ENCODE measurements at regions not wholly inside any gene's neighbourhood (a gene's known extent, or its start where the extent isn't known, plus 50 kb on each side); places are given as distances from the start of the nearest gene placed in this dataset.

DNA sequence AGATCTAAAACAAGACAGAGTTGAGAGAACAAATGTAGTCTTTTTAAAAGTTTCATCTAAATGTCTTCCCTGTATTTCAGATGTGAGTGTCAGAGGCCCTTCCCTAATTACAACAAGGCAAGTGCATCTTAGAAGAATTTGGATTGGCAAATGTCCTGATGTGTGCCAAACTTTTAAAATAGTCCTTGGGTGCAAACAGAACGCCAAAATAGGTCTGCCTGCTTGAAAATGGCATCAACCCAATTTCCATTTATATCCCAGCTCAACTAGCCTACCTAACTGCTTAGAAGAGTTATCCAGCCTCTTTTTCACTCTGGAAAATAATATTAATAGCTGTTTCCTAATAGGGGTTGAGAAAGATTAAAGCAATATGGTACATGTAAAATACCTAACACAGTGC lies 311.8 kb upstream of the ARRDC4 start:
- TF ChIP-seq, protein P1, sequence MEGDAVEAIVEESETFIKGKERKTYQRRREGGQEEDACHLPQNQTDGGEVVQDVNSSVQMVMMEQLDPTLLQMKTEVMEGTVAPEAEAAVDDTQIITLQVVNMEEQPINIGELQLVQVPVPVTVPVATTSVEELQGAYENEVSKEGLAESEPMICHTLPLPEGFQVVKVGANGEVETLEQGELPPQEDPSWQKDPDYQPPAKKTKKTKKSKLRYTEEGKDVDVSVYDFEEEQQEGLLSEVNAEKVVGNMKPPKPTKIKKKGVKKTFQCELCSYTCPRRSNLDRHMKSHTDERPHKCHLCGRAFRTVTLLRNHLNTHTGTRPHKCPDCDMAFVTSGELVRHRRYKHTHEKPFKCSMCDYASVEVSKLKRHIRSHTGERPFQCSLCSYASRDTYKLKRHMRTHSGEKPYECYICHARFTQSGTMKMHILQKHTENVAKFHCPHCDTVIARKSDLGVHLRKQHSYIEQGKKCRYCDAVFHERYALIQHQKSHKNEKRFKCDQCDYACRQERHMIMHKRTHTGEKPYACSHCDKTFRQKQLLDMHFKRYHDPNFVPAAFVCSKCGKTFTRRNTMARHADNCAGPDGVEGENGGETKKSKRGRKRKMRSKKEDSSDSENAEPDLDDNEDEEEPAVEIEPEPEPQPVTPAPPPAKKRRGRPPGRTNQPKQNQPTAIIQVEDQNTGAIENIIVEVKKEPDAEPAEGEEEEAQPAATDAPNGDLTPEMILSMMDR (IDR thresholded peaks at IDR 0.05; ENCODE audit: poor library complexity, severe bottlenecking): no peak
- H3K4me3 ChIP-seq (ENCODE audit: severe bottlenecking): no peak overlapping the region
- H3K36me3 ChIP-seq (ENCODE audit: low read depth): no peaks in the 10 kb centered on the region
- ATAC-seq (ENCODE audit: low read depth) (no peak), DNase-seq (ENCODE audit: low spot score) (no peak)
- no peaks in the 10 kb centered on the region for H3K9me3 ChIP-seq (ENCODE audit: severe bottlenecking)
- H3K27ac ChIP-seq (ENCODE audit: poor library complexity, severe bottlenecking): no peak overlapping the region
- H3K27me3 ChIP-seq (ENCODE audit: insufficient read depth, poor library complexity, severe bottlenecking): peaks cover 15% of the 10 kb centered on the region
- no peaks in the 10 kb centered on the region for H3K4me1 ChIP-seq (ENCODE audit: insufficient read depth, poor library complexity, severe bottlenecking)

DNA sequence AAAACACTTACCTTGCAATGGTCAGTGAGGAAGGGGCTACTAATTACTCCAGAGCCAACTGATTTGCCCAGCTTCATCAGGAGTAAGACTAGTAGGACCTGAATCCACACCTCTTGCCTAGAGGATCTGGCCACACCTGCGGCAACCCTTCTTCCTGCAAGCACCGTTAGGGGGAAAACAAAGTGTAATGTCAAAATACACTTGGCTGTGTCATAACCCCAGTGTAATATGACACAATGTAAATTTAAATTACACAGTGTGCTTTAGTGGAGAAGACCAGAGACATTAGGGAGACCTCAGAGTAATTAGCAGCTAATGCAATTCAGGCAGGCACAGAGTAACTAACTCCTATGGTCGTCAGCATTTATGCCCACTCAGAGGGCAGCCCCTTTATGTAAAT lies 308.5 kb upstream of the ARRDC4 start:
- TF ChIP-seq, protein P1 (IDR thresholded peaks at IDR 0.05; ENCODE audit: poor library complexity, severe bottlenecking): no peak
- H3K4me3 ChIP-seq (ENCODE audit: severe bottlenecking): no peak overlapping the region

DNA sequence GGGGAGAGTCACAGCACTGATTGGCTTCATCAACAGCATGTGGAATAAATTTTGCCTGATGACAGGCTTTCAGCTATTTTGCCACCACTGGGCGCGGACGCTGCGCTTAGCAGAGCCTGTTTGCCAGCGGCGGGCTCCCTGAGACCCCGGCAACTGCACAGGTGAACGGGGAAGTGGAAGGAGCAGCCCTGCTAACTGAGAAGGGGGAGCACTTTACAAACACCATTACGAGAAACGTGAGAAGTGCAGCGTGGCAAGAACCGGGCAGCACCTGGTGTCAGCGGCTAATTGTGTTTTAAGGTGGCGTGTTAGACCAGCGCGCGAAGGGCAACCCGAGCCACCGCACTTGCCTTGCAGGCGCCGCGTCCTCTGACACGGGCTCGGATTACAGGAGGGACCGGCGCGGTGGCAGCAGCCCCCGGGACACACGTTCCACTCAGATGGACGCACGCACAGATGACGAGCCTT lies 307.8 kb upstream of the ARRDC4 start:
- no peak overlapping the region for H3K27ac ChIP-seq (ENCODE audit: poor library complexity, severe bottlenecking)
- H3K36me3 ChIP-seq (ENCODE audit: low read depth): no peaks in the 10 kb centered on the region
- H3K4me3 ChIP-seq (ENCODE audit: severe bottlenecking): no peak overlapping the region
- DNase-seq (ENCODE audit: low spot score) (no peak), ATAC-seq (ENCODE audit: low read depth) (peak; percentile 26; the same call in 1 of the 3 replicates)
- no peaks in the 10 kb centered on the region for H3K9me3 ChIP-seq (ENCODE audit: severe bottlenecking)
- H3K27me3 ChIP-seq (ENCODE audit: insufficient read depth, poor library complexity, severe bottlenecking): peaks cover 39% of the 10 kb centered on the region
- TF ChIP-seq, protein P1 (IDR thresholded peaks at IDR 0.05; ENCODE audit: poor library complexity, severe bottlenecking): no peak
- no peaks in the 10 kb centered on the region for H3K4me1 ChIP-seq (ENCODE audit: insufficient read depth, poor library complexity, severe bottlenecking)

More for the DNA sequence above, 308.5 kb upstream of the ARRDC4 start:
- Histone ChIP-seq H3K27ac (ENCODE audit: poor library complexity, severe bottlenecking) (no peak overlapping the region), H3K36me3 (ENCODE audit: low read depth) (no peaks in the 10 kb centered on the region), H3K9me3 (ENCODE audit: severe bottlenecking) (no peaks in the 10 kb centered on the region), H3K4me1 (ENCODE audit: insufficient read depth, poor library complexity, severe bottlenecking) (no peaks in the 10 kb centered on the region), H3K27me3 (ENCODE audit: insufficient read depth, poor library complexity, severe bottlenecking) (peaks cover 39% of the 10 kb centered on the region)
- ATAC-seq (ENCODE audit: low read depth) (0 out of 3 replicates have a peak, but pooled peaks have one; percentile 17), DNase-seq (ENCODE audit: low spot score) (no peak)

DNA sequence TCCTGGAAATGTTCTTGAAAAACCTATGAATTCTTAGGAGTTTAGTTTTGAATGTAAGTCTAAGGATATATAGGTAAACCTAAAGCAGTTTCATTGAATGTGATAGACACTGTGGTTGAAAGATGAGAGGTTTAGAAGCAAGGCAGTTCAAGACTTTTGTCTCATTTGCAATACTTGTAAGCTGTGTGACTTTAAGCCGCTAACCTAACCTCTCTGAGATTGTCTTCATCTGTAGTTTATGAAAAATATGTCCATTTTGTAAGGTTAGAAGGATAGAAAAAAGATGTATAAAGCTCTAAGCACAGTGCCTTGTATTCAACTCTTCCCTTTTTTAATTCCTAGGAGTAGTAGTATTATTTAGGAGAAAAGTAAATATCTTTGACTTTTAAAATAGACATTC lies 306.6 kb upstream of the ARRDC4 start:
- TF ChIP-seq, protein P1 (IDR thresholded peaks at IDR 0.05; ENCODE audit: poor library complexity, severe bottlenecking): no peak
- Histone ChIP-seq H3K27me3 (ENCODE audit: insufficient read depth, poor library complexity, severe bottlenecking) (peaks cover 39% of the 10 kb centered on the region), H3K27ac (ENCODE audit: poor library complexity, severe bottlenecking) (no peak overlapping the region), H3K4me3 (ENCODE audit: severe bottlenecking) (no peak overlapping the region), H3K36me3 (ENCODE audit: low read depth) (no peaks in the 10 kb centered on the region), H3K9me3 (ENCODE audit: severe bottlenecking) (no peaks in the 10 kb centered on the region), H3K4me1 (ENCODE audit: insufficient read depth, poor library complexity, severe bottlenecking) (no peaks in the 10 kb centered on the region)
- ATAC-seq (ENCODE audit: low read depth) (no peak), DNase-seq (ENCODE audit: low spot score) (no peak)

DNA sequence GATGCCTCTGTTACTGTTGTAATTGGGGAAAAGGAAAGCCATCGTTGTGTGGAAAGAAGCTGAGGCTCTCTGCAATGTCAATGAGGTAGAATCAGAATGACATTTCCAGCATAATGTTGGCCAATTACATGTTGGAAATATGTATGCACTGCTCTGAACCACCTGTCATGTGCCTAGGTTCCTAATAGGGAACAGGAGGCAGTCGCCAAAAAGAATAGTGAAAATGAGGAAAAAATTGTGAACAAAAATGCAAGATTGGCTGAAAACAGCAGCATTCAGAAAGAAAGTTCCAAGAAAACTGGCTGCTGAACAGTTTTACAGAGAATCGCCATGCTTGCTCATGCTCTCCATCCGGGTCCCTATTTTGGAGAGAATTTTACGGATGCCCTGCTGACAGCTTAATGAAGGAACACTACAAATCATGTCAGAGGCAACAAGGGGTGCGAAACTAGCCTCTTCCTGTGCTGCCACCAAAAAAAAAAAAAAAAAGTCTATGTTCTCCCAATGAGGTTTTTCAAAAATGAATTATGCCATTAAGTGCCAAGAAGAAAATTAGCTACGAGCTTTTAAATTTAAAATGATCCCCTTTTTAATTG lies 305.9 kb upstream of the ARRDC4 start:
- Histone ChIP-seq H3K27me3 (ENCODE audit: insufficient read depth, poor library complexity, severe bottlenecking) (peaks cover 39% of the 10 kb centered on the region), H3K4me3 (ENCODE audit: severe bottlenecking) (no peak overlapping the region), H3K9me3 (ENCODE audit: severe bottlenecking) (no peaks in the 10 kb centered on the region), H3K27ac (ENCODE audit: poor library complexity, severe bottlenecking) (no peak overlapping the region), H3K36me3 (ENCODE audit: low read depth) (no peaks in the 10 kb centered on the region), H3K4me1 (ENCODE audit: insufficient read depth, poor library complexity, severe bottlenecking) (no peaks in the 10 kb centered on the region)
- no peak for ATAC-seq (ENCODE audit: low read depth)
- DNase-seq (ENCODE audit: low spot score): no peak
- TF ChIP-seq, protein P1 (IDR thresholded peaks at IDR 0.05; ENCODE audit: poor library complexity, severe bottlenecking): no peak
